GM19238 (cell line): ENCODE measurements at regions not wholly inside any gene's neighbourhood (a gene's known extent, or its start where the extent isn't known, plus 50 kb on each side); places are given as distances from the start of the nearest gene placed in this dataset.
A peak's percentile ranks its signal among the peaks of the same experiment; 100 is the strongest.

ENCODE experiments used
- DNase-seq: peaks from one replicate; pipeline ENCODE4 v3.0.0; 2011; ENCODE audit warnings: low spot score; ENCODE audit not compliant: insufficient read length

- DNase-seq: no peak
Observed at GRCh38 chr4:132527817-132528216, 621.3 kb upstream of the PCDH10 start.

GRCh38 chr4:132530861-132531260, 618.2 kb upstream of the PCDH10 start:
- DNase-seq: no peak

GRCh38 chr4:132540268-132540667, 608.8 kb upstream of the PCDH10 start:
- DNase-seq: no peak

- no peak for DNase-seq
Observed at GRCh38 chr4:132540797-132541196, 608.3 kb upstream of the PCDH10 start.

- DNase-seq: no peak
Observed at GRCh38 chr4:132542228-132542627, 606.9 kb upstream of the PCDH10 start.

GRCh38 chr4:132548463-132548862, 600.6 kb upstream of the PCDH10 start:
- no peak for DNase-seq

GRCh38 chr4:132556316-132556715, 592.8 kb upstream of the PCDH10 start:
- no peak for DNase-seq

- DNase-seq: no peak
Observed at GRCh38 chr4:132557660-132558059, 591.4 kb upstream of the PCDH10 start.

GRCh38 chr4:132564920-132565319, 584.2 kb upstream of the PCDH10 start:
- no peak for DNase-seq

- DNase-seq: no peak
Observed at GRCh38 chr4:132565542-132565941, 583.6 kb upstream of the PCDH10 start.

- no peak for DNase-seq
Observed at GRCh38 chr4:132572210-132572609, 576.9 kb upstream of the PCDH10 start.

- DNase-seq: no peak
Observed at GRCh38 chr4:132587626-132588025, 561.5 kb upstream of the PCDH10 start.

- no peak for DNase-seq
Observed at GRCh38 chr4:132592340-132592739, 556.8 kb upstream of the PCDH10 start.

GRCh38 chr4:132592850-132593249, 556.2 kb upstream of the PCDH10 start:
- no peak for DNase-seq

GRCh38 chr4:132593717-132594400, 555.2 kb upstream of the PCDH10 start:
- DNase-seq: no peak

- no peak for DNase-seq
Observed at GRCh38 chr4:132596186-132596585, 552.9 kb upstream of the PCDH10 start.

GRCh38 chr4:132605551-132605950, 543.5 kb upstream of the PCDH10 start:
- no peak for DNase-seq

- DNase-seq: no peak
Observed at GRCh38 chr4:132614682-132615081, 534.4 kb upstream of the PCDH10 start.

GRCh38 chr4:132619968-132620367, 529.1 kb upstream of the PCDH10 start:
- DNase-seq: no peak

GRCh38 chr4:132642016-132642817, 506.9 kb upstream of the PCDH10 start:
- DNase-seq: peak; percentile 7

- DNase-seq: no peak
Observed at GRCh38 chr4:132646186-132646585, 502.9 kb upstream of the PCDH10 start.

- DNase-seq: no peak
Observed at GRCh38 chr4:132651196-132651595, 497.9 kb upstream of the PCDH10 start.

- no peak for DNase-seq
Observed at GRCh38 chr4:132660181-132660580, 488.9 kb upstream of the PCDH10 start.
